ENCODE measurements at regions not wholly inside any gene's neighbourhood (a gene's known extent, or its start where the extent isn't known, plus 50 kb on each side); places are given as distances from the start of the nearest gene placed in this dataset.

DNA sequence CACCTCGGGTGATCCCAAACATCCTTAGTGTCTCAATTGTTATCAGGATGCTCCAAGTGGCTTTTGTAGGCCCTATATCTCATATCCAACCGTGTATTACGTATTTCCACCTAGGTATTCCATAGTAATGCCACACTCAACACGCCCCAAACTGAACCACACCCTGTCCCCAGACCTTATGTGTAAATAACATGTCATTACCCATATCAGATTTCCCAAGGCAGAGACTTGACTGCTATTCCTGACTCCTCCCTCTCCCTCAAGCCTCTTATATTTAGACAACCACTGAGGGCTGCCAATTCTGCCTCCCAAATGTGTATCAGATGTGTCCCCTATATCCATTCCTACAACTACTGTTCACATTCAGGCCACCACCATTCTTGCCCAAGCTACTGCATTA lies 132.8 kb upstream of the NCAM1 start:
- TF ChIP-seq, protein P1, sequence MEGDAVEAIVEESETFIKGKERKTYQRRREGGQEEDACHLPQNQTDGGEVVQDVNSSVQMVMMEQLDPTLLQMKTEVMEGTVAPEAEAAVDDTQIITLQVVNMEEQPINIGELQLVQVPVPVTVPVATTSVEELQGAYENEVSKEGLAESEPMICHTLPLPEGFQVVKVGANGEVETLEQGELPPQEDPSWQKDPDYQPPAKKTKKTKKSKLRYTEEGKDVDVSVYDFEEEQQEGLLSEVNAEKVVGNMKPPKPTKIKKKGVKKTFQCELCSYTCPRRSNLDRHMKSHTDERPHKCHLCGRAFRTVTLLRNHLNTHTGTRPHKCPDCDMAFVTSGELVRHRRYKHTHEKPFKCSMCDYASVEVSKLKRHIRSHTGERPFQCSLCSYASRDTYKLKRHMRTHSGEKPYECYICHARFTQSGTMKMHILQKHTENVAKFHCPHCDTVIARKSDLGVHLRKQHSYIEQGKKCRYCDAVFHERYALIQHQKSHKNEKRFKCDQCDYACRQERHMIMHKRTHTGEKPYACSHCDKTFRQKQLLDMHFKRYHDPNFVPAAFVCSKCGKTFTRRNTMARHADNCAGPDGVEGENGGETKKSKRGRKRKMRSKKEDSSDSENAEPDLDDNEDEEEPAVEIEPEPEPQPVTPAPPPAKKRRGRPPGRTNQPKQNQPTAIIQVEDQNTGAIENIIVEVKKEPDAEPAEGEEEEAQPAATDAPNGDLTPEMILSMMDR (IDR thresholded peaks at IDR 0.05; ENCODE audit: borderline replicate concordance, insufficient read depth, low read depth, low read length), result no peak
- H3K4me3 ChIP-seq (ENCODE audit: low read depth, low read length), result no peak overlapping the region

DNA sequence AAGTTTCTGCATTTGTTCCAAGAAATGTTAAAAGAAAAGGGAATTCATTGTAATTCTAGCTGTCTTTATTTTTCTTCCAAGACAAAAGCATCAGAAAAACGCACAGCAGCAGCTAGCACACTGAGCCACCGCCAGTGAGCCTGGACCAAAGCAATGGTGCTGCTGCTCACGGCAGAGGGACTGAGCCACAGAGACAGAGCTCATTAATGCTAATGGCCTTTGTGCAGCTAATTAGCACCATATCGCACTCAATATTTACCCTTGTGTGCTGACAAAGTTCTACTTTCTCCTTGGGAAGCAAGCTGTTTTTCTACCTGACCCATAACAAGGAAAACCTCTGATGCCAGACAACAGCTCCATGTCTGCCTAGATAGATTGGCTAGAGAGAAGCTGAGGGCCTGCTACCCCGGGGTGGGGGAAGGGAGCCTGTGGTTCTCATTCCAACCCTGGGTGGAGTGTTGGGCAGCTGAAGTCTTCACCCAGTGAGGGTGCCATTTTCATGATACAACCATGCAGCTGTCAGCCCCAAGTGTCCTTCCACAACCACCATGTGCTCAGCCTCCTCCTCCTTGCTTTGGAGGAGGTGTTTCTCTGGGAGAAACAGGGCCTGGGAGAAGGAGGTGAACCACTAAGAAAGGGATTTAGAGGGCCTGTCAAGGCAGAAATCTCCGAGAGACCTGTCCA lies 131.1 kb upstream of the NCAM1 start:
- TF ChIP-seq, protein P1 (IDR thresholded peaks at IDR 0.05; ENCODE audit: borderline replicate concordance, insufficient read depth, low read depth, low read length), result no peak

DNA sequence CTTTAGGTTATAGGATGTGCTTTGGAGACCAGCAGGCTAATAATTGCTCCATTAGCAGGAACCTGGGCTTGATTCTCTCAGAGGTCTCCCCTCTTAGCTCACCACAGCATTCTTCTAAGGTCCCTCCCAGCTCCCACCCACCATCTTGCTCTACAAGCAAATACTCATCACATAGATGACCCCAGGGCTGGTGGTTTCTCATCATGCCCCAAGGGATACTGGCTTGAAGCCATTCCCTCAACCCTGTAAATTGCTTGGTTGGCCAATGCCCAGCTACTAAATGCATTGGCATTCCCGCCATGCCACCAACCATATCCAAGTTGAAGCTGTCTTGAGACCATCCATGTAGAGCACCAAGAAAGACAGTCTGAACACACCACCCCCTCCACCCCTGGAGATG lies 130.2 kb upstream of the NCAM1 start:
- TF ChIP-seq, protein P1 (IDR thresholded peaks at IDR 0.05; ENCODE audit: borderline replicate concordance, insufficient read depth, low read depth, low read length), result no peak
- H3K4me3 ChIP-seq (ENCODE audit: low read depth, low read length), result no peak overlapping the region

More for the DNA sequence above, 131.1 kb upstream of the NCAM1 start:
- no peak overlapping the region for H3K4me3 ChIP-seq (ENCODE audit: low read depth, low read length)

DNA sequence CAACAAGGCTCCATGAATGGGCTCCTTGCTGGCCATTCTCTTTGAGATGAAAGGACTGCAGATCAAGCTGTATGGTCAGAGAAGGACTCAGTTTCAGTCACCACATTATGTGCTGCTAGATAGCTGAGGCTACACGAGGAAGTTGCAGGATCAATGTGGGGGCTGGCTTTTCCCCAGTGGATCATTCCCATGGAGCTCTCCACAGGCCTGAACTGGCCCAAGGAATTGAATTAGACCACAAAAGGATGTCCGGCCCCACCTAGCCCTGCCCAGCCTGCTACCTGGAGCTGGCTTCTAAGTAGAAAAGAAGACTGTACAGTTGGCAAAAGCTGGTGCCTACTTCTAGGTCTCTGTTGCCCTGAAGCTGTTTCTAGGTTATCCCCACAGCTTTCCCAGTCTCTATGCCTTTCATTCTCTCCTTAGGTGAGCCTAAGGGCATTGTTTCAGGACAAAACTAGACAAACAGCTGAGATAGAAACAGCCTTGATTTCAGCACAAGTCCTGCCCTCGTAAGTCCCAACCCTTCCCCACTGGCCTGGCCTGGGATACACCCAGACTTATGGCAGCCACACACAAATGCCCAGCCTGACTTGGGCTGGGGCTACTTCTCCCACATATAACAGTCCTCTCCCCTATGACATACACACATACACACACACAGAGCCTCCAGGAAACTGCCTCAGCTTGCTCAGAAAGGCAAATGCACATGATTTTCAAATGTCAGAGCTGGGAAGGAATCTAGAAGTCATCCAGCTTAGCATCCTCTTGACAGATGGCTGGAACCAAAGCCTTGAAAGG lies 129.1 kb upstream of the NCAM1 start:
- TF ChIP-seq, protein P1 (IDR thresholded peaks at IDR 0.05; ENCODE audit: borderline replicate concordance, insufficient read depth, low read depth, low read length), result no peak
- H3K4me3 ChIP-seq (ENCODE audit: low read depth, low read length), result no peak overlapping the region

DNA sequence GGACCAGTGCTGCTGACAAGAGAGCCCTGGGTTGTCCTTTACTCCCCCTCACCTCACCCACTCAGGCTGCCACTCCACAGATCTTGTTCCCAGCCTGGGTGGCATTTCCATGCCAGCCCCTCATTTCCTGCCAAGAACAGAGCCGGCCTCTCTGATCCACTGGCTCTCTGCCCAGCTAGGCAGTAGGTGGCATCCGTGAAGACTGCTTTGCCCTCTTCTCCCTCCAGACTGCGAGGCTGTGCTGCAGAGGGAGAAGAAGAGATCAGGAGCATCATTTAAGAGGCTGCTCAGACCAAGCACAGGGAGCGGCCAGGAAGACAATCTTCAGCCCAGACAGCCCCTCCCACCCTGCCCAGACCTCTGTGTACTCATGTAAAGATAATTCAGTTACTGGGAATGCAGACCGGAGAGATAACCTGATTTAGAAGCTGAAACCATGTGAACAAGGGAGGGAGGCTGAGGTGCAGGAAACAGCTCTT lies 126.9 kb upstream of the NCAM1 start:
- TF ChIP-seq, protein P1 (IDR thresholded peaks at IDR 0.05; ENCODE audit: borderline replicate concordance, insufficient read depth, low read depth, low read length), result no peak
- H3K4me3 ChIP-seq (ENCODE audit: low read depth, low read length), result no peak overlapping the region

DNA sequence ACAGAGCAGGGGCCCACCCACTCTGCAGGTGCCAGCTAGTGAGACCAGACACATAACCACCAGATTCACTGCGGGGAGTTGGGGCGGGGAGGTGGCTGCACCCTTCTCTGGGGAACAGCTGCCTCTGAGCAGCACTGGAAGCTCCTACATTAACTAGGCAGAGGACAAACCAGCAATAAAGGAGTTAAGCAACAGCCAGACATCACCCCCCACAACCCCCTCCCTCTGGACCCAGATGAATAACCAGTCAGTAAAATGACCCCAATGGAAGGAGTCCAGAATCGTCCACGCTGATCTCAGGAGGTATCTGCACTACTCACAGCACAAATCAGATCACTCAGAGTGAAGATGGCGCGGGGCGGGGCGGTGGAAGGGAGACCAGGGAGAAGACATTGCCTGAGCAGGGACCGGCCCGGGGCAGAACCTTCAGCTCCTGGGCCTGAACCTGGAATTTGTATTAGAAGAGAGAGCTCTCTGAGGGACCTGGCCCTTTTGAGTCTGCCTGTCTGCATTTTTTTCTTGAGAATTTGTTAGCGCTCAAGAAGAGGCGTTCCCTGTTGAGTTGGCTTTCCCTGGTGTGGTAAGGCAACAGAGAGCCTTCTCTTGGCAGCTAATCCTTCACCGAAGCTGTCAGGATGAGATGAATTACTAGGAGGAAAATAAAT lies 125.5 kb upstream of the NCAM1 start:
- TF ChIP-seq, protein P1 (IDR thresholded peaks at IDR 0.05; ENCODE audit: borderline replicate concordance, insufficient read depth, low read depth, low read length), result no peak
- H3K4me3 ChIP-seq (ENCODE audit: low read depth, low read length), result no peak overlapping the region
